ENCODE measurements at regions not wholly inside any gene's neighbourhood (a gene's known extent, or its start where the extent isn't known, plus 50 kb on each side); places are given as distances from the start of the nearest gene placed in this dataset.

DNA sequence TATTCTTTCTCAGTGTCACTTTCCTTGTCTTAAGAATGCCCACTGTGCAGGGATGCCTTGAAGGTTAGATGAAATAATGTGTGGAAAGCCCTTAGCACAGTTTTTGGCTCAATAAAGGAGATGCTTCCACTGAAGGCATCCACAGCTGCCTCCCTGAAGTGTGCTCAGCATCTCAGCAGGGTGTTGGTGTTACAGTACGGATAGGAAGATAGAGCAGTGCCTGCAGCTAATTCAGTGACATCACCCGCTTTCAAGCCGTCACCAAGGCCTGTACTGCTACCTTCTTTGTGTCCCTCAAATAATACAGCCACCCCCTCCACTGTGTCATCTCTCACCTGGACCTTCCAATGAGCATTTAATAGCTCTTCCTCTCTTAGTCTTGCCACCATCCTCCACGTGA lies 59.0 kb downstream of the NDUFS5 start:
- Histone ChIP-seq H3K27ac (ENCODE audit: low read depth in 1 of 2, low read length in 1 of 2) (no peak overlapping the region), H3K27me3 (ENCODE audit: control insufficient read depth in 3 of 3, insufficient read depth in 3 of 3, low read length in 2 of 3) (no peaks in the 10 kb centered on the region), H3K4me3 (no peak overlapping the region), H3K36me3 (ENCODE audit: control insufficient read depth in 4 of 4, insufficient read depth in 4 of 4, low read length in 4 of 4) (no peaks in the 10 kb centered on the region), H3K4me1 (ENCODE audit: control insufficient read depth in 5 of 5, insufficient read depth in 5 of 5, low read length in 5 of 5) (peaks cover 0 to 14% (median 0%) of the 10 kb centered on the region in 5 donors), H3K9ac (ENCODE audit: insufficient read depth in 1 of 2, low read length in 2 of 2) (no peak overlapping the region), H3K9me3 (ENCODE audit: control insufficient read depth in 4 of 4, insufficient read depth in 3 of 4, low read length in 3 of 4) (peaks cover 0 to 2% (median 0%) of the 10 kb centered on the region in 4 donors)
- ATAC-seq (ENCODE audit: insufficient read depth, low FRiP score) (no peak), DNase-seq (no peak)
- TF ChIP-seq, protein P1, sequence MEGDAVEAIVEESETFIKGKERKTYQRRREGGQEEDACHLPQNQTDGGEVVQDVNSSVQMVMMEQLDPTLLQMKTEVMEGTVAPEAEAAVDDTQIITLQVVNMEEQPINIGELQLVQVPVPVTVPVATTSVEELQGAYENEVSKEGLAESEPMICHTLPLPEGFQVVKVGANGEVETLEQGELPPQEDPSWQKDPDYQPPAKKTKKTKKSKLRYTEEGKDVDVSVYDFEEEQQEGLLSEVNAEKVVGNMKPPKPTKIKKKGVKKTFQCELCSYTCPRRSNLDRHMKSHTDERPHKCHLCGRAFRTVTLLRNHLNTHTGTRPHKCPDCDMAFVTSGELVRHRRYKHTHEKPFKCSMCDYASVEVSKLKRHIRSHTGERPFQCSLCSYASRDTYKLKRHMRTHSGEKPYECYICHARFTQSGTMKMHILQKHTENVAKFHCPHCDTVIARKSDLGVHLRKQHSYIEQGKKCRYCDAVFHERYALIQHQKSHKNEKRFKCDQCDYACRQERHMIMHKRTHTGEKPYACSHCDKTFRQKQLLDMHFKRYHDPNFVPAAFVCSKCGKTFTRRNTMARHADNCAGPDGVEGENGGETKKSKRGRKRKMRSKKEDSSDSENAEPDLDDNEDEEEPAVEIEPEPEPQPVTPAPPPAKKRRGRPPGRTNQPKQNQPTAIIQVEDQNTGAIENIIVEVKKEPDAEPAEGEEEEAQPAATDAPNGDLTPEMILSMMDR (IDR thresholded peaks at IDR 0.05; ENCODE audit: control extremely low read depth, extremely low read depth): no peak
- WGBS, 2 donors: 72 to 75% methylated on average over 4 of the region's 4 CpGs

DNA sequence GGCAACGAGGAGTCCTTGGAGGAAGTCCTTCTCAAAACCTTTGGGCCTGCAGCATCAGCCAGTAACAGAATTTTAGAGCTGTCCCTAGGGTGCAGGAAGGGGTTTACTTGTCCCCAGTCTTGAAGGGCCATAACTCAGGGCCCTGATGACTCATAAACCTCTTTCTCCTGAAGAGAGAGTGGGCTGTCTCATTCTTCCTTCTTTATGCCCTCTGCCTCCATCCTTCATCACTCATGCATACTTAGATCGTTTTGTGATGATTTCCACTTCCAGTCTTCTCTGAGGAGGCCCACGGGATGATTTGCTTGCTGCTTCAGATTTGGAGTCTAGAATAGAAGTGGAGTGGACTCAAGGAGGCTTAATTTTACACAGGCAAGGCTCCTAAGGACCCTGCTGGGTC lies 60.2 kb downstream of the NDUFS5 start:
- Histone ChIP-seq H3K9me3 (ENCODE audit: control insufficient read depth in 4 of 4, insufficient read depth in 3 of 4, low read length in 3 of 4) (peaks cover 0 to 2% (median 0%) of the 10 kb centered on the region in 4 donors), H3K9ac (ENCODE audit: insufficient read depth in 1 of 2, low read length in 2 of 2) (no peak overlapping the region), H3K4me1 (ENCODE audit: control insufficient read depth in 5 of 5, insufficient read depth in 5 of 5, low read length in 5 of 5) (peaks cover 0 to 14% (median 0%) of the 10 kb centered on the region in 5 donors), H3K27ac (ENCODE audit: low read depth in 1 of 2, low read length in 1 of 2) (peak overlapping the region in 1 of 2 donors; percentile 26), H3K4me3 (no peak overlapping the region), H3K27me3 (ENCODE audit: control insufficient read depth in 3 of 3, insufficient read depth in 3 of 3, low read length in 2 of 3) (no peaks in the 10 kb centered on the region), H3K36me3 (ENCODE audit: control insufficient read depth in 4 of 4, insufficient read depth in 4 of 4, low read length in 4 of 4) (no peaks in the 10 kb centered on the region)
- no peak for DNase-seq
- WGBS, 2 donors: 38 to 46% methylated on average over 3 of the region's 3 CpGs
- TF ChIP-seq, protein P1 (IDR thresholded peaks at IDR 0.05; ENCODE audit: control extremely low read depth, extremely low read depth): no peak
- ATAC-seq (ENCODE audit: insufficient read depth, low FRiP score): no peak

DNA sequence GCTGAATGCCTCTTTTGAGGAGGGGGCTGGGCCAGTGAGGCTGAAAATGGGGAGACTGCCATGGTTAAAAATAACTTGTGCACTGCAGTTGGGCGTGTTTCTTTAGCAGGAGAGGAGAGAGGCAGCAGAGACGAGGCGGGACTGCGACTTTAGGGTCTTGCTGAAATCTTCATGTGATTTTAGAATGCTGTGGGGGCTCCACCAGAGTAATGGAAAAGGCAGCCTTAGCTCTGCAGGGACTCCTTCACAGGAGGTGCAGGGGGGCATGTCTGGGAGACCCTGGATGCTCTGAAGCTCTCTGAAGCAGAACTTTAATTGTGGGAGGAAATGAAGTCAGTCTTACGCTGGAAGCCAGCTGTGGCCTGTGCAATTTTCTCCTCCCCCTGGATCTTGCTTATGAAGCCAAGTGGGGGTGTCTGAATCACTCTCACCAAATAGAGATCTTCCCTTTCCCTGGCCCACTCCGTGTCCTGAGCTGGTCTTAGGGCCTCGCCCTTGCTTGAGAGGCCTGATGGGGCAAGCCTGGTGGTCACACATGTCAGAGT lies 60.8 kb downstream of the NDUFS5 start:
- Histone ChIP-seq H3K27me3 (ENCODE audit: control insufficient read depth in 3 of 3, insufficient read depth in 3 of 3, low read length in 2 of 3) (no peaks in the 10 kb centered on the region), H3K9ac (ENCODE audit: insufficient read depth in 1 of 2, low read length in 2 of 2) (no peak overlapping the region), H3K36me3 (ENCODE audit: control insufficient read depth in 4 of 4, insufficient read depth in 4 of 4, low read length in 4 of 4) (no peaks in the 10 kb centered on the region), H3K4me1 (ENCODE audit: control insufficient read depth in 5 of 5, insufficient read depth in 5 of 5, low read length in 5 of 5) (peaks cover 0 to 12% (median 0%) of the 10 kb centered on the region in 5 donors), H3K27ac (ENCODE audit: low read depth in 1 of 2, low read length in 1 of 2) (peak overlapping the region in 1 of 2 donors; percentile 26), H3K4me3 (no peak overlapping the region), H3K9me3 (ENCODE audit: control insufficient read depth in 4 of 4, insufficient read depth in 3 of 4, low read length in 3 of 4) (peaks cover 0 to 2% (median 0%) of the 10 kb centered on the region in 4 donors)
- 60 to 64% methylated on average over 7 of the region's 7 CpGs for WGBS, 2 donors
- ATAC-seq (ENCODE audit: insufficient read depth, low FRiP score): no peak
- TF ChIP-seq, protein P1 (IDR thresholded peaks at IDR 0.05; ENCODE audit: control extremely low read depth, extremely low read depth): no peak
- DNase-seq: peak in 2 of 3 donors; percentile 35 to 59

DNA sequence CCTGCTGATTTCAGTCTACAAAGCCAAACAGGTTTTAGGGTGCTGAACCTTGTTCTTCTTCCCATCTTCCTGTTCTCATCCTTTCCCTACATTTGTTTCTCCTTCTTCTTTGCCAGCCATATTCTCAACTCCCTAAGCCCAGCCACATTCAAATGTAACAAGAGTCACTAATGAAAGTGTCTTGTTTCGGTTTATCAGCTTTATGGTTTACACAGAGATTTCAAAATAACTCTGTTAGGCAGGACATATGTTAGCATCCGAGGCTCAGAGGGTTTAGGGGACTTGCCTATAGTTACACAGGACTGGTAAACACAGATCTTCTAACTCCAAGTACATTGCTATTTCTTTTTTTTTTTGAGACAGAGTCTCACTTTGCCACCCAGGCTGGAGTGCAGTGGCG lies 61.3 kb downstream of the NDUFS5 start:
- DNase-seq (no peak), ATAC-seq (ENCODE audit: insufficient read depth, low FRiP score) (no peak)
- 80% methylated on average over 3 of the region's 3 CpGs for WGBS, 2 donors
- Histone ChIP-seq H3K27ac (ENCODE audit: low read depth in 1 of 2, low read length in 1 of 2) (no peak overlapping the region), H3K4me1 (ENCODE audit: control insufficient read depth in 5 of 5, insufficient read depth in 5 of 5, low read length in 5 of 5) (peaks cover 0 to 7% (median 0%) of the 10 kb centered on the region in 5 donors), H3K27me3 (ENCODE audit: control insufficient read depth in 3 of 3, insufficient read depth in 3 of 3, low read length in 2 of 3) (no peaks in the 10 kb centered on the region), H3K9ac (ENCODE audit: insufficient read depth in 1 of 2, low read length in 2 of 2) (no peak overlapping the region), H3K36me3 (ENCODE audit: control insufficient read depth in 4 of 4, insufficient read depth in 4 of 4, low read length in 4 of 4) (no peaks in the 10 kb centered on the region), H3K9me3 (ENCODE audit: control insufficient read depth in 4 of 4, insufficient read depth in 3 of 4, low read length in 3 of 4) (peaks cover 0 to 2% (median 0%) of the 10 kb centered on the region in 4 donors), H3K4me3 (no peak overlapping the region)
- TF ChIP-seq, protein P1 (IDR thresholded peaks at IDR 0.05; ENCODE audit: control extremely low read depth, extremely low read depth): no peak

All from lung (tissue), 11 donors.